Adrenal gland (tissue), 9 donors: ENCODE measurements at regions not wholly inside any gene's neighbourhood (a gene's known extent, or its start where the extent isn't known, plus 50 kb on each side); places are given as distances from the start of the nearest gene placed in this dataset.

Experiments
- DNase-seq, 7 donors: peaks; one replicate each; pipeline ENCODE4 v3.0.0-alpha.2; 2019 to 2020
- H3K27ac ChIP-seq, 5 donors: fragments of 200-600 bp; sonication (generic) in 4 of 5; 1 replicate in 3 of 5; 2 replicates in 2 of 5; pipeline versions ENCODE4 v1.5.1 to v1.8.0; 2016 to 2020; ENCODE audit warnings: mild to moderate bottlenecking in 1 of 5
- H3K27me3 ChIP-seq: fragments of 200-600 bp; 2 replicates; pipeline ENCODE4 v1.8.0; 2021
- H3K36me3 ChIP-seq, 2 donors: fragments of 200-600 bp; replicated peaks in 1 of 2; 1 replicate in 1 of 2; 2 replicates in 1 of 2; pipeline versions ENCODE4 v1.5.1 to v1.8.0; 2018 to 2022
- H3K4me1 ChIP-seq, 2 donors: fragments of 200-600 bp; replicated peaks in 1 of 2; 1 replicate in 1 of 2; 2 replicates in 1 of 2; pipeline versions ENCODE4 v1.5.1 to v1.8.0; 2018 to 2021
- H3K4me3 ChIP-seq, 4 donors: fragments of 200-600 bp; sonication (generic) in 3 of 4; one replicate each; pipeline ENCODE4 v1.5.1; 2016 to 2018
- H3K9me3 ChIP-seq, 3 donors: fragments of 200-600 bp; sonication (generic) in 1 of 3; replicated peaks in 1 of 3; 1 replicate in 2 of 3; 2 replicates in 1 of 3; pipeline versions ENCODE4 v1.5.1 to v1.8.0; 2016 to 2021
- POLR2A ChIP-seq, 2 donors: fragments of 450-650 bp; IDR thresholded peaks; one replicate each; pipeline ENCODE4 v1.6.1; 2017; ENCODE audit warnings: antibody characterized with exemption in 2 of 2, mild to moderate bottlenecking in 2 of 2, moderate library complexity in 1 of 2
- WGBS, 4 donors: extraction: QIAGEN DNeasy Blood & Tissue Kit in 2 of 4; methylation state at CpG; one replicate each; pipeline versions ENCODE4 v1.1.5 to v1.1.7; 2013 to 2017; 5-methylcytosine and 5-hydroxymethylcytosine counted together
- intact Hi-C, 2 donors: fragments of 100-400 bp; cut with DNase I; formaldehyde crosslinking; loops; one replicate each; pipeline versions ENCODE4 v1.14.1 to v1.15.0; 2022 to 2023
- TF ChIP-seq, protein P1 (sequence below), 6 experiments: fragments of 450-650 bp in 4 of 6; fragments of 200-600 bp in 2 of 6; sonication (generic) in 1 of 6; IDR thresholded peaks; 1 replicate in 5 of 6; 2 replicates in 1 of 6; pipeline versions ENCODE4 v1.5.1 to v1.8.0; 2016 to 2021; ENCODE audit warnings: antibody characterized with exemption in 6 of 6, mild to moderate bottlenecking in 2 of 6, moderate library complexity in 1 of 6
- donor health status: healthy with polysubstance abuse.
- donor health status: Bipolar disorder and iron deficiency.
- donor health status: DM: yes; HTN: yes; CAD: no.
- donor health status: DM: no; HTN: no; CAD: no.
- donor health status: DM: no; HTN: no; CAD: no.

GRCh38 chr2:139495851-139496250, 715.7 kb upstream of the NXPH2 start:
- TF ChIP-seq, protein P1, sequence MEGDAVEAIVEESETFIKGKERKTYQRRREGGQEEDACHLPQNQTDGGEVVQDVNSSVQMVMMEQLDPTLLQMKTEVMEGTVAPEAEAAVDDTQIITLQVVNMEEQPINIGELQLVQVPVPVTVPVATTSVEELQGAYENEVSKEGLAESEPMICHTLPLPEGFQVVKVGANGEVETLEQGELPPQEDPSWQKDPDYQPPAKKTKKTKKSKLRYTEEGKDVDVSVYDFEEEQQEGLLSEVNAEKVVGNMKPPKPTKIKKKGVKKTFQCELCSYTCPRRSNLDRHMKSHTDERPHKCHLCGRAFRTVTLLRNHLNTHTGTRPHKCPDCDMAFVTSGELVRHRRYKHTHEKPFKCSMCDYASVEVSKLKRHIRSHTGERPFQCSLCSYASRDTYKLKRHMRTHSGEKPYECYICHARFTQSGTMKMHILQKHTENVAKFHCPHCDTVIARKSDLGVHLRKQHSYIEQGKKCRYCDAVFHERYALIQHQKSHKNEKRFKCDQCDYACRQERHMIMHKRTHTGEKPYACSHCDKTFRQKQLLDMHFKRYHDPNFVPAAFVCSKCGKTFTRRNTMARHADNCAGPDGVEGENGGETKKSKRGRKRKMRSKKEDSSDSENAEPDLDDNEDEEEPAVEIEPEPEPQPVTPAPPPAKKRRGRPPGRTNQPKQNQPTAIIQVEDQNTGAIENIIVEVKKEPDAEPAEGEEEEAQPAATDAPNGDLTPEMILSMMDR (IDR thresholded peaks at IDR 0.05) = no peak
- no peak for TF ChIP-seq POLR2A (IDR thresholded peaks at IDR 0.05)

DNA sequence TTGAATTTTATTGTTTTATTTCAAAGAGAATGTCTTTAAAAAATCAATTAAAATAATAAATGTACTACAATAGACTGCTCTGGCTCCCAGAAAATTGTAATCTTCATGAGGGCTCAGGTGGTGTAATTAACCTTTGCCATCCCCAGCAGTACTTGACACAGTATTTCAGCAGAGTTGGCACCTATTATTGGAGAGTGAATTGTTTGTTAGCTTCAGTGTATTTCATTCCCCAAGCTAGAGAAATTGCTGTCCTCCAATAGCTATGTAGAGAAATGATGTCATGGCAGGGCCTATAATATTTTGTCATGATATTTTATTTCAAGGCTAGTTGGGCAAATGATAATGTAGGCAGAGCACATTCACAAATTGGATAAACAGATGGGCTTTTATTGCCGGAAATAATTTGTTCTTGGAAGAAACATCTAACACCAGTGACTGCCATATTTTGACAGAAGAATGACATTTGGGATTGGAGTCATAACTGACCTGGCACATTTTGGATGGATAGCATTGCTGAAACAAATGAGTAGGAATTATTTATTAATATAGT, 712.0 kb upstream of the NXPH2 start:
- no peak overlapping the region for H3K27ac ChIP-seq
- DNase-seq = no peak
- TF ChIP-seq, protein P1 (IDR thresholded peaks at IDR 0.05) = no peak
- no peak for TF ChIP-seq POLR2A (IDR thresholded peaks at IDR 0.05)
- intact Hi-C loops = no loop called here
- no peak overlapping the region for H3K4me3 ChIP-seq
- H3K27me3 ChIP-seq = no peaks in the 10 kb centered on the region
- WGBS, 4 donors = 58 to 95% (median 87%) methylated on average over 1 of the region's 1 CpG
- H3K36me3 ChIP-seq = no peaks in the 10 kb centered on the region
- no peaks in the 10 kb centered on the region for H3K4me1 ChIP-seq
- H3K9me3 ChIP-seq = no peaks in the 10 kb centered on the region

More at GRCh38 chr2:139495851-139496250, 715.7 kb upstream of the NXPH2 start:
- no peak for DNase-seq
- Histone ChIP-seq H3K36me3 (no peaks in the 10 kb centered on the region), H3K27ac (no peak overlapping the region), H3K4me1 (no peaks in the 10 kb centered on the region), H3K9me3 (no peaks in the 10 kb centered on the region), H3K27me3 (no peaks in the 10 kb centered on the region), H3K4me3 (no peak overlapping the region)
- WGBS, 4 donors = 70 to 76% (median 74%) methylated on average over 3 of the region's 3 CpGs
- intact Hi-C loops = no loop called here

- intact Hi-C loops = no loop called here
- DNase-seq = no peak
- WGBS, 4 donors = 74 to 81% (median 76%) methylated on average over 3 of the region's 3 CpGs
These were observed 700.0 kb upstream of the NXPH2 start for GRCh38 chr2:139480161-139480650.

DNA sequence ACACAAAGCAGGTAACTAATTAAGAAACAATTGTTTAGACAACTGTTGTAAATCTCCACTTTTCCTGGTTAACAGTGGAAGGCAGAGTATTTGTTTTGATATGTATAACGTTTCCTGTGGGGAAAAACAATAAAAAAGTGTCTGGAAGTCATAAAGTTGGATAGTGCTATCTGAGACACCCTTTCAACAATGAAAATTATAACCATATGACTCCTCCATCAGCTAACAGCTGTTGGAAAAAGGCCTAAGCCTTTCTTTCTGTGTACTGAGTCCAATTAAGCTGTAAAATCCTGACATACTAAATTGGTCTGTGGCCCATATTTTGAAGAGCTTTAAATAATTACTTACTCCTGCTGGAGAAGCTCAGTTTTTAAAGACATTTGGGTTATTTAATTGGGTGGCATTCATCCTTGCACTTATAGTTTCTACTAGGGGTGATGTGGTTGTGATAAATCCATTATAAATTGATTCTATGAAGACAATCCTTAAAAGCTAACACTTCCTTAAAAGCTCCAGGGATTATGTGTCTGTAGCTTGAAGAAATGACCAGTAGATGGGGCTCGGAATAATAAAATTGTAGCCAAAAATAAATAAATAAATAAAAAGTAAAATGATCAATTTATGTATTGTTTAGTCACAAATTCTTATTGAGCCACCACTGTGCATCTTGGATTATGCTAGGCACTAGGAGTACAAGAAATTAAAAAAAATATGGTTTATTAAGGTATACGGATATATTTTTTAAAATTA, 698.1 kb upstream of the NXPH2 start:
- WGBS, 4 donors = 59 to 61% (median 60%) methylated on average over 3 of the region's 3 CpGs
- Histone ChIP-seq H3K4me1 (no peaks in the 10 kb centered on the region), H3K4me3 (no peak overlapping the region), H3K9me3 (no peaks in the 10 kb centered on the region), H3K27me3 (no peaks in the 10 kb centered on the region), H3K27ac (no peak overlapping the region), H3K36me3 (no peaks in the 10 kb centered on the region)
- intact Hi-C loops = no loop called here
- no peak for DNase-seq
- TF ChIP-seq, protein P1 (IDR thresholded peaks at IDR 0.05) = no peak
- no peak for TF ChIP-seq POLR2A (IDR thresholded peaks at IDR 0.05)

More at GRCh38 chr2:139480161-139480650, 700.0 kb upstream of the NXPH2 start:
- H3K27ac ChIP-seq = no peak overlapping the region
- H3K9me3 ChIP-seq = no peaks in the 10 kb centered on the region
- H3K4me3 ChIP-seq = no peak overlapping the region
- H3K36me3 ChIP-seq = no peaks in the 10 kb centered on the region
- H3K4me1 ChIP-seq = no peaks in the 10 kb centered on the region
- no peaks in the 10 kb centered on the region for H3K27me3 ChIP-seq
- no peak for TF ChIP-seq POLR2A (IDR thresholded peaks at IDR 0.05)
- TF ChIP-seq, protein P1 (IDR thresholded peaks at IDR 0.05) = no peak
